Jurkat, Clone E6-1 (cell line): ENCODE measurements at regions not wholly inside any gene's neighbourhood (a gene's known extent, or its start where the extent isn't known, plus 50 kb on each side); places are given as distances from the start of the nearest gene placed in this dataset.

Experiments used
- DNase-seq: peaks from one replicate; pipeline ENCODE4 v3.0.0-alpha.2; 2011; ENCODE audit warnings: low read depth, low spot score
- H3K4me3 ChIP-seq: 2 replicates; pipeline ENCODE4 v1.5.1; 2011; ENCODE audit warnings: mild to moderate bottlenecking, low read length, control low read depth, moderate library complexity

DNA sequence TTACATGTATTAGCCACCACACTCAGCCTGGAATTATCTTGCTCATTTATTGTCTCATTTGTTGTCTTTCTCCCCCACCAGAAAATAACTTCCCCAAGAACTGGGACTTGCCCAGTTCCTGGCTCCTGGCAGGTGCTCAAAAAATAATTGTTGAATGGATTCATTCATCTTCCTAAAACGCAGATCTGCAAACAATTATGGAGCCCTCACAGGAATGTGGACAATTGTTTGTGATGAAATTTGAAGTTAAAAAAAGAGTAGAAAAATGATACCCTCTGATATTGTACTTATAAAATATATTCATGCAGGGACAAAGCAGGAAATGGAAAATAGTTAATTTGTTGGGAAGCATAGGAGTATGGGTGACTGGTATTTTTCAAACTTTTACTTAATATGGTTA, 60.7 kb upstream of the MAP1LC3B2 start:
- no peak for DNase-seq
- no peak overlapping the region for H3K4me3 ChIP-seq

DNA sequence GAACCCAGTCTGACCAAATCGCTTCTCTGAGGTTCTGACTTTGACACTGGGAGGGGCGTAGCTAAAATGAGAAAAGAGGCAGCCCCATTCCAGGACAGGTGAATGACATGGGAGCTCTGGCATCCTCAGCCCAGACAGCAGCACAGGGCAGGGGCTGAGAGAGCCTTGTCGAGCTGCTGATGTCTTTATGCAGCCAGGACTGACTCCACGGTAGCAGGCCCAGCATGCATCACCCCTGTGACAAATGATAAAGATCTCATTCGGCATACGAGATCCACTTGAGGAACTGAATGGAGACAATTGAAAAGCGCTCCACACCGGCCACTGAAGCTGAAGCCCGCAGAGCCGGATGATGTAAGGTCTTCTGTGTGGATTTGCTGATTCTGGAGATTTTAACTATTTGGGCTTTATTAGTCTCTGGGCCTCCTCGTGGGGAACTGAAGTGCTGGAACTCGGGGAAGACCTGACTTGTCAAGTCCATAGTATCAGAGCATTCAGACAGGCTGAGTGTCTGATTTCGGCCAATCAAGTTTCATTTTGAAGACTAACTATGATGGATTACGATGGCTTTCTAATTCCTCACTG, 56.9 kb upstream of the MAP1LC3B2 start:
- no peak overlapping the region for H3K4me3 ChIP-seq
- DNase-seq, result no peak

DNA sequence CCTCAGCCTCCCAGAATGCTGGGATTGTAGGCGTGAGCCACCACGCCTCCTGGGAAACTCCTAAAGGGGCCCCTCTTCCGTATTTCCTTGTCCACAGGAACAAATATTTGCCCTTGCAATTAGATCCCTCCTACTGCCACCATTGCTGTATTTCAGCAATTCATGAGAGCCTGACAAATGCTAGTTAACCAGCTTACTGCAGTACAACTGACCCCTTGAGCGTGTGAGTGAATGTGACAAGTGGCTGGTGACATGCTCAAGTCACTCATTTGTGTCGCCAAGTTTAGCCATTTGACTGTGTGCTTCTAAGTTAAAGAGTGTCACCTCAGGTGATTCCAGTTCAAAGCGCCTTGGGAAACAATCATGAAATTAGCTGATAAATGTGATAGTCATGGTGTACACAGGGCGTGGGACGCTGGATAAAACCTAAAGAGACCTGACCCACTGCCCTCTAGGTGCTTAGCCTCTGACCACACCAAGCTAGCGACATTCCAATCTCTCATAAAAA, 56.1 kb upstream of the MAP1LC3B2 start:
- H3K4me3 ChIP-seq, result no peak overlapping the region
- no peak for DNase-seq

DNA sequence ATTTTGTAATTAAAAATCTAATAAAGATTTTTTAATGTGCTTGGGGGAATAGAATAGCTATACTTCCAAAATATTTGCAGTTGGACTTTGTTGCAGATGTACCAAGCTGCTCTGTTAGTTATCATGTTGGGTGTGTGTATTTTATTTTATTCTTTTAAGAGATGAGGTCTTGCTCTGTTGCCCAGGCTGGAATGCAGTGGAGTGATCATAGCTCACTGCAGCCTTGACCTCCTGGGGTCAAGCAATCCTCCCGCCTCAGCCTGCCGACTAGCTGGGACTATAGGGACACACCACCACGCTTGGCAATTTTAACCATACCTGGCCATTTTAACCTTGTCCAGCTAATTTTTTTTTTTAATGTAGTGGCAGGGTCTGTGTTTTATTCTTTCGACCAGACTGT, 54.7 kb upstream of the MAP1LC3B2 start:
- DNase-seq, result no peak
- H3K4me3 ChIP-seq, result no peak overlapping the region

DNA sequence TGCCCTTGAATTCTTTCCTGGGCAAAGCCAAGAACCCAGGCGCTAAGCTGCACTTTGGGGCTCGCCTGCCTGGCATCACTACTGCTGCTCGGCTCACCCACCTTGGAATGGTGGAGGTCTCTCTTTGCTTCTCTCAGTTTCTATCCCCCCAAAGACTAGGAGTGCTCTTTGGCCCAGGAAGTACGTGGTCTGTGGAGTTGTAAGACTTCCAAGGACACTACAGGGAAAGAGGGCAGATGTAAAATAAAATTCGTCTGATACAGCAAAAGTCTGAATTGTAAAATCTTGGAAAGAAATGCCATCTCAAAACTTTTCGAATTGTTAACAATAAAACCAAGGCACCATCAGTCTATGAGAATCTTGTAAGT, 52.5 kb upstream of the MAP1LC3B2 start:
- DNase-seq, result no peak

DNA sequence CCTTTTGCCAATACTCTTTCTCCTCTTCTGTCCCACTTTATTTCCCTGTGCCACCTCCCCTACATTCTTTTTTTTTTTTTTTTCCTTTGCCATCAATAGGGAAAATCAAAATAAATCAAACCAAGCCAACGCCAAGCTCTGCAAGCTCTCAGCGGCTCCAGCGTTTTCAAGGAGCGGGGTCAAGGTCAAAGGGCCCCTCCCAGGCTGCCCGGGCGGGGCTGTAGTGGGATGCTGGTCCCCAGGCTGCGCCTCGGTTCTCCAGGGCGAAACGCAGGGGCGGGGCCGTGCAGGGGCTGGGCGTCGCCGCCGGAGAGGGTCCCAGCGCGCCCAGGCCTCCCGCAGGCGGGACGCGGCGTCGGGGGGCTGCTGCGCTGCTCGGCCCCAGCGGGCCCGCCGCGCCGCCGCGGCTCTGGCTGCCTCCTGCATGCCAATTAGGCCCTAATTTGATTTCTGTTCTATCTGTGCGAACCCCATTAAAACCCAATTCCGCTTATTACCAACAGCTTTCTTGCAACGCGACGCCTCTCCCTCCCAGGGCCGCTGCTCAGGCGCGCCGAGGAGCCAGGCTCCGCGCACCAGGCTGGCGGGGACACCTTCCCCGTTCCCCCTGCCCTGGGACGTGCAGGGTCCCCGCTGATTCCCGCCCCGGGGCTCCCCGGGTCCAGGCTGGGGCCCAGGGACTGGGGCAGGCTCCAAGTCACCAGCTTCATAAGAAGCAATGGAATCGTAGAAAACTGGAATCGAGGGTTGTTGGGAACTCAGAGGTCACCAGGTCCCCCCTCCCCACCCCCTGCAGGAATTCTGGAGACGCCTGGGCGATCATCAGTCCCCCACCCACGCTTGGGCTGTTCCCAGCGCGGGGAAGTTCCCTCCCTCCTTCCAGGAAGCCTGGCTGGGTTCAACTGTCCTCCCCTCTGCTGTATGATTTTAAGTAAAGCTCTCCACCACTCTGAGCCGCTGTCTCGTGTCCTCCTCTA, 50.7 kb upstream of the MAP1LC3B2 start:
- no peak for DNase-seq
- no peak overlapping the region for H3K4me3 ChIP-seq

More for the DNA sequence above, 52.5 kb upstream of the MAP1LC3B2 start:
- no peak overlapping the region for H3K4me3 ChIP-seq
